ENCODE measurements at regions not wholly inside any gene's neighbourhood (a gene's known extent, or its start where the extent isn't known, plus 50 kb on each side); places are given as distances from the start of the nearest gene placed in this dataset.

GRCh38 chr3:15926871-15927270 lies 129.1 kb upstream of the ANKRD28 start:
- H3K27ac ChIP-seq, result no peak overlapping the region
- no peak for TF ChIP-seq CTCF (IDR thresholded peaks at IDR 0.05)
- TF ChIP-seq ZFX (IDR thresholded peaks at IDR 0.05; ENCODE audit: borderline replicate concordance), result no peak

- no peak overlapping the region for H3K27ac ChIP-seq
- TF ChIP-seq CTCF (IDR thresholded peaks at IDR 0.05) (no peak), ZFX (IDR thresholded peaks at IDR 0.05; ENCODE audit: borderline replicate concordance) (no peak)
Measured at GRCh38 chr3:15927969-15928368, 130.2 kb upstream of the ANKRD28 start.

GRCh38 chr3:15929944-15930571 lies 132.3 kb upstream of the ANKRD28 start:
- H3K27ac ChIP-seq, result no peak overlapping the region
- TF ChIP-seq CTCF (IDR thresholded peaks at IDR 0.05), result no peak
- no peak for TF ChIP-seq ZFX (IDR thresholded peaks at IDR 0.05; ENCODE audit: borderline replicate concordance)

GRCh38 chr3:15932348-15933300 lies 134.8 kb upstream of the ANKRD28 start:
- no peak overlapping the region for H3K27ac ChIP-seq
- TF ChIP-seq CTCF (IDR thresholded peaks at IDR 0.05) (no peak), ZFX (IDR thresholded peaks at IDR 0.05; ENCODE audit: borderline replicate concordance) (no peak)

GRCh38 chr3:15933439-15934139 lies 135.8 kb upstream of the ANKRD28 start:
- TF ChIP-seq CTCF (IDR thresholded peaks at IDR 0.05), result no peak
- TF ChIP-seq ZFX (IDR thresholded peaks at IDR 0.05; ENCODE audit: borderline replicate concordance), result no peak
- no peak overlapping the region for H3K27ac ChIP-seq

- H3K27ac ChIP-seq, result no peak overlapping the region
- no peak for TF ChIP-seq ZFX (IDR thresholded peaks at IDR 0.05; ENCODE audit: borderline replicate concordance)
- no peak for TF ChIP-seq CTCF (IDR thresholded peaks at IDR 0.05)
Measured at GRCh38 chr3:15934389-15935195, 136.8 kb upstream of the ANKRD28 start.

Data from 22Rv1 (cell line).